ENCODE measurements at regions not wholly inside any gene's neighbourhood (a gene's known extent, or its start where the extent isn't known, plus 50 kb on each side); places are given as distances from the start of the nearest gene placed in this dataset.

DNA sequence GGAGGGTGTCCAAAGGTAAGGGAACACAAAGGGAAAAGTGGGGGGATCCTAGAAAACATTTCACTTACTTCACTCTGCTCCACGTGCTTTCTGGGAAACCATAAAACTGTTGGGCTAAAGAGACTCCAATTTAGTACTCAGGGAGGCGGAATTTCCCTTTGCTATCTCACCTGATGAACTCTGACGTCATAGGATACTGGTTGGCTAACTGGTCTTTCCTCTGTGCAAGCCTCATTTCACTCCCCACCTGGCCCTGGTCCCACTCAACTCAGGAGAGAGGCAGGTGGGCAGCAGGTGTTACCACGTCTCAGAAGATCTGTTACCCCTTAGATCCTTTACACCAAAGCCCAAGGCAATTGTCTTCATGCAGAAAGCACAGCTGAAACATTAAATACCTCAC is 51.8 kb upstream of the PMAIP1 start:
- SMC1A ChIA-PET (ENCODE audit: uncharacterized antibody, unreplicated experiment) = interaction anchor here (0.8 to 3.5 kb wide), 19 partner anchors 11 to 148 kb away, joined by 3 to 37 read pairs (median 7); partner anchors contain the start of gene PMAIP1
- POLR2A ChIA-PET = interaction anchor here (0.6 to 4.1 kb wide), 10 partner anchors 16 to 106 kb away, joined by 3 to 24 read pairs (median 6); partner anchors contain the start of gene PMAIP1
- H3K9me3 ChIP-seq (replicated peaks; ENCODE audit: control insufficient read depth, insufficient read depth, low read length) = no peaks in the 10 kb centered on the region
- RAD21 ChIA-PET (ENCODE audit: unreplicated experiment) = interaction anchor here (0.8 to 3.5 kb wide), 11 partner anchors 11 to 140 kb away, joined by 3 to 16 read pairs (median 5); partner anchors contain the start of gene PMAIP1
- peak overlapping the region; percentile 82 for H3K27ac ChIP-seq (ENCODE audit: control insufficient read depth, insufficient read depth)
- H3K36me3 ChIP-seq (ENCODE audit: control insufficient read depth in 2 of 2, insufficient read depth in 2 of 2, low read length in 1 of 2) = no peaks in the 10 kb centered on the region
- FAIRE-seq (peak; percentile 41), DNase-seq (ENCODE audit: low read depth, low spot score) (no peak), ATAC-seq (peak; percentile 67)
- CTCF ChIA-PET = interaction anchor here (1.0 to 4.1 kb wide), 8 partner anchors 11 to 148 kb away, joined by 3 to 13 read pairs (median 8); partner anchors contain the start of gene PMAIP1
- peak overlapping the region; percentile 9 for H2AFZ ChIP-seq (ENCODE audit: control insufficient read depth, low read depth, low read length)
- H3K4me1 ChIP-seq (ENCODE audit: control insufficient read depth, insufficient read depth, low read length) = peaks cover 24% of the 10 kb centered on the region
- in situ Hi-C loops (cut with MboI) = loop anchor here (10.0 kb wide), 1 partner anchor 57 kb away; no protein-coding TSS in a partner anchor
- H3K27me3 ChIP-seq (replicated peaks in 1 of 2; ENCODE audit: control insufficient read depth in 2 of 2, insufficient read depth in 2 of 2, low read length in 1 of 2) = no peaks in the 10 kb centered on the region
- peak overlapping the region; percentile 88 for H3K4me2 ChIP-seq (ENCODE audit: control insufficient read depth, insufficient read depth)
- no peaks in the 10 kb centered on the region for H4K20me1 ChIP-seq (ENCODE audit: control insufficient read depth, insufficient read depth)
- BruUV-seq (replicated peaks) = no TSS peak
- 7% methylated on average over 4 of the region's 4 CpGs for WGBS (ENCODE audit: insufficient coverage, insufficient replicate concordance, low lambda C conversion rate, missing lambda C conversion rate)
- intact Hi-C loops (cut with micrococcal nuclease; ENCODE audit: unreplicated experiment) = no loop called here
- H3K4me3 ChIP-seq = no peak overlapping the region
- no peaks in the 10 kb centered on the region for H3K79me2 ChIP-seq (ENCODE audit: control insufficient read depth, insufficient read depth, low read length)
- H3K9ac ChIP-seq (ENCODE audit: control insufficient read depth, insufficient read depth, low read length) = peak overlapping the region; percentile 66; the same call in 1 of the 2 replicates
- TF ChIP-seq PAX5 (IDR thresholded peaks at IDR 0.05; ENCODE audit: borderline replicate concordance, low read depth, low read length) (no peak), CREB1 (IDR thresholded peaks at IDR 0.05; ENCODE audit: low read depth) (peak; percentile 86), RFX5 (IDR thresholded peaks at IDR 0.05; ENCODE audit: low read depth, low read length) (no peak), MTA2 (IDR thresholded peaks at IDR 0.05; ENCODE audit: low read depth) (no peak), RELA (IDR thresholded peaks at IDR 0.05; ENCODE audit: borderline replicate concordance, partially characterized antibody) (peak; percentile 54), NBN (IDR thresholded peaks at IDR 0.05) (peak; percentile 66), BACH1 (IDR thresholded peaks at IDR 0.05; ENCODE audit: borderline replicate concordance) (no peak), RUNX3 (IDR thresholded peaks at IDR 0.05; ENCODE audit: low read length) (peak; percentile 41; the same call in 1 of the 2 replicates), HDAC6 (IDR thresholded peaks at IDR 0.05; ENCODE audit: unreplicated experiment) (no peak), JUNB (IDR thresholded peaks at IDR 0.05) (peak; percentile 77), CHD1 (IDR thresholded peaks at IDR 0.05; ENCODE audit: low read depth, low read length) (no peak), EP300 (IDR thresholded peaks at IDR 0.05; ENCODE audit: borderline replicate concordance in 1 of 2, control insufficient read depth in 1 of 2, low read depth in 2 of 2, low read length in 2 of 2) (peak; percentile 35 to 67; a peak in 3 of 4 replicates), IRF4 (IDR thresholded peaks at IDR 0.05; ENCODE audit: low read depth, low read length) (peak; percentile 59; the same call in 1 of the 2 replicates), FOXM1 (IDR thresholded peaks at IDR 0.05; ENCODE audit: low read depth, low read length) (peak; percentile 46; the same call in 1 of the 2 replicates), TCF12 (IDR thresholded peaks at IDR 0.05; ENCODE audit: low read depth, low read length) (peak; percentile 97), KAT2A (conservative IDR thresholded peaks at IDR 0.05; ENCODE audit: control insufficient read depth, low read depth, low read length) (no peak), DPF2 (IDR thresholded peaks at IDR 0.05) (0 out of 2 replicates have a peak, but pooled peaks have one; percentile 29), EED (IDR thresholded peaks at IDR 0.05; ENCODE audit: low read depth) (peak; percentile 71), GABPA (IDR thresholded peaks at IDR 0.05; ENCODE audit: low read depth) (peak; percentile 35; the same call in 1 of the 2 replicates), BHLHE40 (IDR thresholded peaks at IDR 0.05; ENCODE audit: borderline replicate concordance in 1 of 2, low read depth in 2 of 2, low read length in 1 of 2) (peak in 1 of 2 experiments; percentile 39; a peak in 1 of 4 replicates), TCF3 (IDR thresholded peaks at IDR 0.05; ENCODE audit: borderline replicate concordance, insufficient read depth, low read depth, low read length) (peak; percentile 95), ATF7 (IDR thresholded peaks at IDR 0.05; ENCODE audit: low read depth) (peak; percentile 98), IKZF2 (IDR thresholded peaks at IDR 0.05) (no peak; a peak in 1 of 4 replicates), CREM (IDR thresholded peaks at IDR 0.05; ENCODE audit: low read depth) (peak; percentile 89), NFYB (IDR thresholded peaks at IDR 0.05; ENCODE audit: insufficient read depth, low read depth, low read length) (peak; percentile 54; the same call in 1 of the 2 replicates), NFIC (IDR thresholded peaks at IDR 0.05; ENCODE audit: low read depth, low read length) (peak; percentile 64; the same call in 1 of the 2 replicates)
- TF ChIP-seq, protein P1, sequence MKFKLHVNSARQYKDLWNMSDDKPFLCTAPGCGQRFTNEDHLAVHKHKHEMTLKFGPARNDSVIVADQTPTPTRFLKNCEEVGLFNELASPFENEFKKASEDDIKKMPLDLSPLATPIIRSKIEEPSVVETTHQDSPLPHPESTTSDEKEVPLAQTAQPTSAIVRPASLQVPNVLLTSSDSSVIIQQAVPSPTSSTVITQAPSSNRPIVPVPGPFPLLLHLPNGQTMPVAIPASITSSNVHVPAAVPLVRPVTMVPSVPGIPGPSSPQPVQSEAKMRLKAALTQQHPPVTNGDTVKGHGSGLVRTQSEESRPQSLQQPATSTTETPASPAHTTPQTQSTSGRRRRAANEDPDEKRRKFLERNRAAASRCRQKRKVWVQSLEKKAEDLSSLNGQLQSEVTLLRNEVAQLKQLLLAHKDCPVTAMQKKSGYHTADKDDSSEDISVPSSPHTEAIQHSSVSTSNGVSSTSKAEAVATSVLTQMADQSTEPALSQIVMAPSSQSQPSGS (IDR thresholded peaks at IDR 0.05; ENCODE audit: low read length) = peak; percentile 57; the same call in 1 of the 2 replicates

Data from GM12878 (cell line).